GM18907 (cell line): ENCODE measurements at regions not wholly inside any gene's neighbourhood (a gene's known extent, or its start where the extent isn't known, plus 50 kb on each side); places are given as distances from the start of the nearest gene placed in this dataset.

Experiments
- ATAC-seq: cut with Tn5 transposase; IDR thresholded peaks from one replicate; pipeline ENCODE4 v1.9.1; 2021; ENCODE audit warnings: mild to moderate bottlenecking, moderate library complexity; ENCODE audit not compliant: unreplicated experiment

DNA sequence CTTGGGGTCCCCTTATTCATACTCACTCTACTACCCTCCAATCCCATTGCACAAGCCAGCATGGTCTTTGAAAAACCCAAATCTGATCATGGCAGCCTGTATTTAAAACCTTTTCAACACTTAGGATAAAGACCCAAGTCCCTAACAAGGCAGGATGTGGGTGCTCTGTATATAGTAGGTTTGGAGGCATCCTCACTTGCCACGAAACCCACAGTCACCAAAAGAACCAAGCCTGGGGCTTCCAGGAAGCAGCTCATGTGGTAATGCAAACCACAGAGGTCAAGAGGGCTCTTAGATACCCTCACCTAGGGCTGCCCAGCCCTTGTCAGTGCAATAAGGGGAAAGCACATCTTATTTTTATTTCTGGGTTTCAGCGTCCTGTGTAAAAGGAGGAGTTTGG, 218.6 kb upstream of the ASIC2 start:
- ATAC-seq = no peak

DNA sequence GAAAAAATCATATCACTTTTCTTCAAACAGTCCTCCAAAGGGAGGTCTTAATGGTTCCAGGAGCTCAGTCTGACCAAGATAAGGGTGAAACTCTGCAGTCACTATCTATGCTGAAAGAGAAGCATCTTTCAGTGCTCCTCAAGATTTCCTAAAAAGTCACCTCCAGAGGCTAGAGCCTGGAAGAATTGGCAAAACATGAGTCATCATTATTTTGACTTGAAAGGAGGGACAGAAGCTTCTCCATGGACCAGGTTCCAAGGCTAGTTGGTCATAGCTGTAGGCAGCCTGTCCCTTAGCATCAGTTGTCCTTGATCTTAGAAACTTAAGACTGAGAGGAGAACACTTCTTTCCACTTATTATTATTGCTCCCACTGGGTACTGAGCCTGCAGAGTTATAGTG, 219.0 kb upstream of the ASIC2 start:
- ATAC-seq = no peak

DNA sequence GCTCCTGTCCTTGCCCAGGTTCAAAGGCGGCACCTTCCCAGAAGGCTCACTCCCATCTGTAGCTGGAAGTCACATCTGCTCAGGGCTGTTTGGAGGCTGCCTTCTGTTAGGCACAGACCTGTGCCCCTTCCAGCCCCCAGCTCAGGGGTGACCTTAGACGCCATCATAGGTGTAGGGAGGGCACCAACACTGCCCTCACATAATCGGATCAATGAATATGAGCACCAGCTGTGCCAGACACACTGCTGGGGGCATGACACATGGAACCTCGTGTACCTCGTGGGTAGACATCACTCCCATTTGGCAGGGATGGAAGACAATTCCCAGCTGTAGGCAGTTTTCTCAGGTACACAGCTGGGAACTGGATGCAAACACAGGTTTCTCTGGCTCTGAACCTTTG, 220.7 kb upstream of the ASIC2 start:
- no peak for ATAC-seq

DNA sequence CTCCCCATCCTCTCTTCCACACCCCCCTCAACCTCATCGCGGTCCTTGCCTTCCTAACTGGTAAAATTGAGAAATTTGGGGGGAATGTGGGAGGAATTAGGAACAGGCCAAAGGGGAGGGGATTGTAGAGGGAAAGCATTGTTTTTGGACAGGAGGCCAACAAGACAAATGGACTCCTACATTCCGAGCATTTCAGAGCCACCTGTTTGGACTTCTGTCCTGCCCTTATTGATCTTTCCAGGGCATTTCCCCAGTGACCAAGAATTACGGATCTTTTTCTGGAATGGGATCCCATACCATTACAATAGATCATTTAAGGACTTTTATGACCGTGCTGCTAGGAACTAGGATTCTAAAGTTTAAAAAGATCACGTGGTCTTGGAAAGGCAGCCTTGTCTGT, 221.3 kb upstream of the ASIC2 start:
- no peak for ATAC-seq

DNA sequence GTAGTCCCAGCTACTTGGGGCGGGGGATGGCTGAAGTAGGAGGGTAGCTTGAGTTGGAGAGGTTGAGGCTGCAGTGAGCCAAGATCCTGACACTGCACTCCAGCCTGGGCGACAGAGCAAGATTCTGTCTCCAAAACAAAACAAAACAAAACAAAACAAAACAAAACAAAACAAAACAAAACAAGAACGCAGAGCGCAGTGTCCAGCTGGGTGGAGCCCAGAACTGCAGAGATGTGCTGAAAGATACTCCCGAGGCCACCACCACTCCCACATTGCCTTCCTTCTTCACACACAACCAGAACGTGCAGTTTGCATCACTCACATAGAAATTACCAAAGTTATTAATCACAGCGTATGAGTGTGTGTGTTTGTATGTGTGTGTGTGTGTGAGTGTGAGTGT, 222.9 kb upstream of the ASIC2 start:
- ATAC-seq = no peak

DNA sequence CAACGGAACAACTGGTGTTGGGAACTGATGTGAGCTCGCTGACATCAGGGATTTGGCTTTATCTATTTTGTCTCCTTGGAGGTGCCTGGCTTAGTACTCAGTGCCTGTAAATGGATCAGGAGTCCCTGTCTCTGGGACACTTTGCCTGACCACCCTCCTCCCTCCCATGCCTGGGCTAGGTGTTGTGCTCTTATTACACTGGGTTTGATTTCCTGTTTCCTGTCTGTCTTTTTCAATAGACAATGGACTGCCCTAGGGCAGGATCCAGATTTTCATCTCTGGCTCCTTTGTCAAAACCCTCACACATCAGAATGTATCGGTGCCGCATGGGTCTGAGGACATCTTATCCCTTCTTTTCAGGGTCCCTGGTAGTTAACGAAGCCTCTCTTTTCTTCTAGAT, 223.6 kb upstream of the ASIC2 start:
- ATAC-seq = no peak

DNA sequence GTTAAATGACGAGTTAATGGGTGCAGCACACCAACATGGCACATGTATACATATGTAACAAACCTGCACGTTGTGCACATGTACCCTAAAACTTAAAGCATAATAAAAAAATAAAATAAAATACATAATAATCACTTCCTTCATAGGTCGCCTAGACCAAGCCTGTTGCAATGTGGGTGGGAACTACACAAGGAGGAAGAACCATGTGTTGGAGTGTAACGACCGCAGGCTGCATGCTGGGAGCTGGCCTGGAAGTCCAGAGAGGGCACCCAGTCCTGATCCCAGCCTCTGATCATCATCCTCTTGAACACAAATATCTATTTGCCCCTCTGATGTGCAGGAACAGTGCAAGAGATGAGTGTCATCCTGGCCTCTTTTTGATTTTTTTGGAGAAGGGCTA, 224.7 kb upstream of the ASIC2 start:
- no peak for ATAC-seq

DNA sequence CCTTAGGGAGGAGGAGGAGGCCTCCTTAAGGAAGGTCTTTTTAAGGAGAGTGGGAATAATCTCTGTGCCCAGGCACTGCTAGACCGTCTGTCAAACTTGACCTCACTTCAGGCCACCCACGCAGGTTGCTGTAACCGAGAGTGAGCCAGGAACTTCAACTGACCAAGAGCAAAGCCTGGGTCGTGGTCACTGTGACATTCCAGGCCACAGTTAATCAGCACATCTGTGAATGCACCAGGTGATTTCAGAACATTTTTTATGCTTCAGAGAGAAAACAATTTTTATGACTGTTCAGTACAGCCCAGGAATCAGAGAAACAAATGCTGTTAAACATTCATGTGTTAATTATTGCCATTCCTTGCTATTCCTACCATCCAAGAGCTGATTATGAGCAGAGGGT, 226.6 kb upstream of the ASIC2 start:
- ATAC-seq = no peak

DNA sequence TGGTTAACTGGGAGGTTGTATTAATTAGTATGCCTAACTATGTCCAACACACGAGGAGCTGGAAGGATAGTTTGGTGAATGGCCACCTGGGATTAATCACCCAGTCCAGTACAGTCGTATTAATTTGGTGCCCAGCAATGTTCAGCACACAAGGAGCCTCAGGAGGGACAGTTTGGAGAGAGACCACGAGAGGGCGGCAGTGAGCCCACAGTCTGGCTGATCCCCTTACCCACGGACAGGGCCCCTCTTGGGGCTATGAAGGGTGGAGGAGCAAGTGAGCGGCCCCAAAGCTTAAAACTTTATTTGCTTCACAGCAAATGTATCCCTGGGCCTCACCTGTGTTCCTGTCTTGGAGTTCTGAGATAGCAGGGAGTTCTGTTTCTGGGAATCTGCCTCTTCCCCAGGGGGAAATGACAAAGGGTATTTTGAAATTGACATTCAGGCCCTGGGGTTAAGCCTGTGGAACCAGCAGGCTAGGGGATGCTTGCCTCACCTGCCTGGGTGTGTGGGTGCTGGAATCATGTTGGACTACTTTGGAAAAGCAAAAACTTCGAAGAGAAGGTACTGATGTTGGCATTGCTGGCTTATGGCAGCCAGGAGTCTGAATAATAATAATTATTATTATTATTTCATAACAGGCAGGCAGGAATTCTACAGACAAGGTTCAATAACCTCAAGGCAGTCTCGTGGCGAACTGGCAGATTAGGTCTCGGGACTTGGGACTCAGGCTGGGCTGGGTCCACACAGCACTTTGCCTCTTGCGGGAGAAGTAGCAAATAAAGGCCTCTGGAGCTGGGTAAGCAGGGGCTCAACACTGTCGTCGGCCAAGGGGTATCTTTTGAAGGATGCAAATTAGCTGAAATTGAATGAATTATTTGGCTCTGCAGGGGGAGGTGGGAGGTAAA, 227.6 kb upstream of the ASIC2 start:
- no peak for ATAC-seq

DNA sequence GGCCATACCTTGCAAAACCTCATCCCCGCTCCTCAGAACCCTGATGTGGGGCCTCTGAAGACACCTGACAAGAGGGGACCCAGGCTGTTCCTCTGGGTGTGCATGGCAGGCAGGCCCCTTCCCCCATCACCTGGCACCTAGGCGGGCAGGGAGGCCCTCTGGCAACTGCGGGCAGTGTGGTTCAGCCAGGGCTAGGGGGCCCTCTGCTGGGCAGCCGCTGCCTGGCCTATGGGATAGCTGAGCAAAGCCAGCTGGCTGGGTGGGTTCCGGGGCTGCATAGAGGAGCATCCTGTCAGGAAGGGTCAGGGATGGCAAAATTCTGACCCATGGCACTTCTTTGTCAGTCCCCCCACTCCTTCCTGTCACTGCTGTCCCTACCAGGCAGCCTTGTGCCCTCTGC, 228.7 kb upstream of the ASIC2 start:
- ATAC-seq = no peak

DNA sequence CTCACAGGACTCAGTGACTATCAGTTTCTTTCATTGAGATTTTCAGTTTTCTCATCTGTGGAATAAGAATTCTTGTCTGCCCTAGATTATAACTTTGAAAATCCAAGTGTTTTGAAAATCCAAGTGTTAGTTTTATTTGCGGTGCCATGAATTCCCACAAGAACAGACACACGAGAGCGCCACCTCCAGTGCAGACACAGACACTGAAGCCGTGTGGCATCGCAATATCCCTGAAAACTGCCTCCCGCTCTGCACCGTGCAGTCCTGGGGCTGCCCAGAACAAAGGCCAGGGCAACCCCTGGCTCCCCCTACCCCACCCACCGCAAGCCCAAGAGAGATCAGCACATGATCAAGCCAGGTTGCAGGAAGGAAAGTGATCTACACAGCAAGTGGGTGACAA, 229.5 kb upstream of the ASIC2 start:
- no peak for ATAC-seq

DNA sequence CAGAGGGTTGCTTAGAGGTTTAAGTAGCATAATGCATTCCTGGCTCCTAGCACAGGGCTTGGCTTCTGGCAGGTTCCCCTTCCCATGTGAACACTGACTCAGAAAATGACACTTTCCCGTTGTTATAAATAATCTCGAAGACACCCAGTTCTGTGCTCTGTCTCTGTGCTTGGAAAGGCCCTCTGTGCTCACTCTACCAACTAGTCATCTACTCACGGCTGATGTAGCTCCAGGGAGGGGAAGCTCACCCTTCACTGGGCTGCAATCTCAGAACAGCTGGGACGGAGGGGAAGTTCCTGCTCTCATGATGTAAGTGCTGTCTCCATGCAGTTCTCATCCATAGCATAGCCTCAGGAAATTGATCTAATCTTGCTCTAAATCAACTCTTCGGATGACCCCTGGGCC, 230.5 kb upstream of the ASIC2 start:
- ATAC-seq = no peak

DNA sequence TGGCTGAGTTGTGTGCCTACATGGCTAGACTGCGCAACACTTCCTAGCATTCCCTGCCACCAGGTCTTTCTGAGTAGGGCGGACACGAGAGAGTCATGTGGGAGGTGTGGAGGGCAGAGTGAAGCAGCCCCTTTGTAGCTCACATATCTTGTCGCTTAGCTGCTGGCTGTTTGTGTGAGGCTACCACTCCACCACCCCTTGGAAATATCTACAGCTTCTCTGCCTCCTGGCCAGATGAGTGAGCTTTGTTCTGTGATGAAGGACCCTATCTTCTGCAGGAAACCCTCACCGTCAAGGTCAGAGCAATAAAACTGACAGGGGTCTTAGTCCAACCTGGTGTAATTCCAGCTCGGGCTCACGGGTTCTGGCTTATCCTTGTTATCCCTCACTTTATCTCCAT, 232.1 kb upstream of the ASIC2 start:
- no peak for ATAC-seq

DNA sequence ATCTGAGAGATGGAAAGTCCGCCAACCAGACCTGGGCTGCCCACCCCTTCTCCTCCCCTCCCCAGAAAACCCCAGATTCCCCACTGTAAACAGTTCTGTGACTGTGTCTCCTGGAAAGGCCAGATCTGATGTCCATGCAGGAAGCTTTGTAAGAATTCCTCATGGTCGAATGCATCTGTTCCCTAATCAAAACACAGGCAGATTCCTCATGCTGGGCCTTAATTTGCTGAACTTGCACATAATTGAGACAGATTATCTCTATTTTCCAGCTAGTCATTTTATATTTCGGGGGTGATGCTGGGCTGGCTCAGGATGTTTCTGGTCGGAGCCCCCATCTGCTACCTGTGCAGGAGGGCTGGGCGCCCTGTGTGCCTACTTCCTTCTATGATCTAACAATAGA, 233.6 kb upstream of the ASIC2 start:
- no peak for ATAC-seq

DNA sequence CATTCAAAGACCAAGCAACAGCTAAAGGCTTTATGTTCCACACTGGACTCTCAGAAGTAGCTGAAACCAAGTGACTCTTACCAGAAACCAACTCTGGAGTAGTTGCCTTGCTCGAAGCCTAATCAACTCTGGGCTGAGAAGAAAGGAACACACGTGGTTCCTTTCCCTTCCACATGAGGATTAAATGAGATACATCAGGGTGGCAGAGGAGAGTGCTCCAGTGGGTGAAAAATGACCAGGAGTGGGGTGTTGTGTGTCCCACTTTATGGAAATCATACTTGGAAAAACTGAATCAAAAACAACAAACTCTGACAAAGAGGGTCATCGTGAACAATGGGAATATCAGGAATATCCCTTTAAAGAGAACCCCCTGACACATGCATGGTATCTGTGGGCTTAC, 234.2 kb upstream of the ASIC2 start:
- no peak for ATAC-seq

DNA sequence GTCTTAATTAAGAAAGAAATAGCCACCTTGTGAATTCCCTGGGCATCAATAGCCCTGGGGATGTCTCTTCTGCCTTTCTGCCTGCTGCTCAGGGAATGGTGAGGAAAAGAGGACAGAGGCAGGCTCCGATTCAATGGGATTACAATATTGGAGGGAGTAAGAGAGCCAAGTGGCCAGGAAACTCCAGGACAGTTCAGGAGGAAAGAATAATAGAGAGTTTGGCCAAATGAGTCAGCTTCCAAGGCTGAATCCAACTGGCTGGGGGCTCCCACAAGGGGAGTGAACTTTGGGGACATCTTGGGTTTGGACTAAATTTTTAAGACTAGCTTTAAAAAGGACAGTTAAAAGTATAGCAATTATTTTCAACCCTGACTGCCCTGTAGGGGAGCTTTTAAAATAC, 235.8 kb upstream of the ASIC2 start:
- ATAC-seq = no peak

DNA sequence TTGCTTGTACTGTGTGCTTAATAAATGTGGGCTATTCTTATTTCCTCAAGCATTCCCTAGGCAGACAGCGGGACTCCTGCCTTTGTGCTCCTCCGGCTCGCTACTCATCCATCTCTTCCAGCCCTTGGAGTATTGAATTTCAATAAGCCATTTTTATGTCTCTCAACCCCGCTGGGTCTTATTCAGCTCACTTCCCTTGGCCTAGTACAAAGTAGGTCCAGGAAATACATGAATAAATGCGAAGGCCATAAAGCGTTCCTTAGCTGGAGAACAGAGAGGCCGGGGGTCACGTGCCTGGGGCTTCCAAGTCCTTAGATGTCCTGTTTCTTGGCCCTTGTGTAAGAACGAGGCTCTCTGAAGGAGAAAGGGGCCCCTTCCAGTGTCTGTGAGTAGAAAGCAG, 236.7 kb upstream of the ASIC2 start:
- no peak for ATAC-seq

DNA sequence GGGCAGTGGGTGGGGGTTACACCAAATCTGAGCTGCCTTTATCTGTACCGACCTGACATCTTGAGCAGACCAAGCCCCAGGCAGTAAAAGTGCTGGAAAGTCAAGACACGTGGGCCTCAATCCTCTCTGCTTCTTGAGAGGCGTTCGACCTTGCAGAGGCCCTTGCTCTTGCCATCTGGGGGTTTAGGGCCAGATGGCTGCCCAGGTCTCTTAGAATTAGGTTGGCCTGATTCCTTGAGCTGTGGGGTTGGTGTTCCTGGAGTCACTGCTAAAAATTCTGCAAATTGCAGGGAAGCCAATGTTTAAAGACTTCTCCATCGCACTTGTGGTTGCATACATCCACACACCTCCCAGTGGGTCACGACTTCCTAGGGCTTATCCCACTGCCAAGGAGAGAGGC, 238.2 kb upstream of the ASIC2 start:
- ATAC-seq = no peak

DNA sequence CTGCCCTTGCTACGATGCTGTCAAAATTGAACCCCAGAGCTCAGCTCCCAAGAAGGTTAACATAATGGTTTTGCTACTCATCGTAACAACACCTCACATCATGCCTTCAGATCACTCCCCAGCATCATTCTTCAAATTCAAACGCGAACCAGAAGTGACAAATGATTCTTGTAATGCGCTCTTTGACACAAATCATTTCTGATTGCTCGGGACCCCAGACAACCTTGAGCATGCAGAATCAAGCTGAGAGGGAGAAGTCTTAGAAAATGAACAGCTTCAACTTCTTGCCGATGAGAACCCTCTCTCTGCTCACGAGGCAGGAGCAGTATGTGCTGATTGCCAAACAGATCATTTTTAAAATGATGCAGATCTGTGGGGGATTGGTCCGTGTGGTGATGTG, 241.0 kb upstream of the ASIC2 start:
- ATAC-seq = no peak

DNA sequence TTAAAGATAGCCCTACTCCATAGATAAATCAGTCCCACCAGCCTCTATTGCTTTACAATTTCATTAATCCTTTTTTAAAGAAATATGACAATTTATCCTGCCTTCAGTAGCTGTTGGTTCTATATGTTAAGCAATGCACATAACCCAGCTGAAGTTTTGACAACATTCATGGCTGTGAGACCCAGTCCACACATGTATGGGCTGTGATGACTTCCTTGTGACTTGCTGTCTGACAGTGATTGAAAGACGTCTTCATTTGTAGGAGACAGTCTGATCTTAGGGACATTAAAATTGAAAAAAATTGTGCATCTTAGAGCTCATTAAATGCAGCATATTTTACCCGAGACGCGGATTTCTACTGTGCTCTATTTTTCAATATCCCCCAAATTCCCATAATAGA, 252.0 kb upstream of the ASIC2 start:
- ATAC-seq = no peak

DNA sequence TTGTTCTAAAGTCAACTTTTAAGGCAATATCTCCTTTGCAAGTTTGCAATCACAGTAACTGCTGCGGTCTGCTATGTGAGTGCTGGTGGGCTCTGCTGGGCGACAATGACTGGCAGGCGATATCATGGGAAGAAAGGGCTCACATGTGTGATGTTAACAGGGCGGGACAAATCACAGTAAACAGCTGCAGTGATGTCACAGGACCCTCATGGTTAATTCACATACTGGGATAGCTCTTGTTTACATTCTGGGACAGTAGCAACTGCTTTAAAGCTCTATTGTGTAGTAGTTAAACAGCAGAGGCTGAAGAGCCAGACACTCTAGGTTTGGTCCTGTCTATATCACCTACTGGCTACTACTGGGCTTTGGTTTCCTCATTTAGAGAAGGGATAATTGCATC, 257.2 kb upstream of the ASIC2 start:
- ATAC-seq = no peak

DNA sequence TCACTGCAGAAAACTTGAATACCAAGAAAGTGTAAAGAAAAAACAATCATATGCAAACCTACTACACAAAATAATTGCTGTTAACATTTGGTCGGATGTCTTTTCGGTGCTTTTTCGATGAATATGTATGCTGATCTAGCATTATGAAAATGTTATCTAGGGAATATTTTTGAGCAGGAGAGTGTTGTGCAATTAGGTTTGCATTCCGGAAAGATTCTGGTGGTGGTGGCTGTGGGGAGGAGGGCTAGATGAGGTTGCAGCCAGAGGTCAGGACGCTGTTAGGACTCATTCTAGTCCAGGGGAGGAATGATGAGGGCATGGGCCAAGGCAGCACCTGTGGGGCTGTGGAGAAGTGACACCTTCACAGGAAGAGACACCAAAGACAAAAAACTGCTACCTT, 258.0 kb upstream of the ASIC2 start:
- ATAC-seq = no peak

DNA sequence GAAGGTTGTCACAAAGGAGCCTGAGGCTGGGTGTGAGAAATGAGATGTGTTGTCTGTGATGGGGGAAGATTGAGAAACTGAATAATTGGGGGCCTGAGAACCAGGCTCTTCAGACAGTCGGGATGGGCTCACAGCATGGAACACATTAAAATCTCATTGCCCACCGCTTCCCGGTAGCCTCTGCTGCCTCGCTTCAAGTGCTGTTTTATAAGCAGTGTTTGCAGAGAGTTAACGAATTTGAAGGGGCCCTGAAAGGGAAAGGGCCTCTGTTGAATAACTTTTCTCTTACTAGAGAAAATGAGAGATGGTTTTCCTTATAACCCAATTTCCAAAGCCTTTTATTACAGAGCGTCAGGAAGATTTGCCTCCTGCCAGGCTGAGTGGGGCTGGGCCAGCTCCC, 258.8 kb upstream of the ASIC2 start:
- ATAC-seq = no peak
